Gastroesophageal sphincter (tissue), 4 donors: ENCODE measurements at regions not wholly inside any gene's neighbourhood (a gene's known extent, or its start where the extent isn't known, plus 50 kb on each side); places are given as distances from the start of the nearest gene placed in this dataset.

ENCODE experiments used
- small RNA-seq, 4 donors: library from RNA; depleted of rRNA; stranded (forward); fragments of <200 nt; gene quantifications; one replicate each; pipeline ENCODE3, GENCODE V24; 2016

Small RNAs in the stretch of these regions (small RNA-seq; reads per million reads assigned to genes)
- 0 reads per million in 4 donors for gene RNU6-1271P
